PC-9 (cell line): ENCODE measurements at regions not wholly inside any gene's neighbourhood (a gene's known extent, or its start where the extent isn't known, plus 50 kb on each side); places are given as distances from the start of the nearest gene placed in this dataset.

Experiments
- BruUV-seq: library from RNA; stranded (reverse); fragments of 400-500 nt; replicated peaks from 2 replicates; lab custom pipeline; 2021; lab: Mats Ljungman, UMichigan
- CTCF ChIA-PET: fragments of 300-600 bp; sonication (Branson Sonifier 250); formaldehyde crosslinking; loops from one replicate; lab custom pipeline; 2022; ENCODE audit warnings: antibody characterized with exemption; lab: Charles Lee
- POLR2A ChIA-PET: fragments of 300-600 bp; sonication (Branson Sonifier 250); formaldehyde crosslinking; loops from one replicate; lab custom pipeline; 2022; ENCODE audit warnings: antibody characterized with exemption; ENCODE audit not compliant: unreplicated experiment; lab: Charles Lee
- DNase-seq, 2 experiments: peaks; one replicate each; pipeline versions ENCODE4 v3.0.0 to v3.0.0-alpha.2; 2015 to 2022; ENCODE audit warnings: mixed read lengths in 1 of 2
- H2AFZ ChIP-seq: fragments of 200-600 bp; sonication (generic); 2 replicates; pipeline ENCODE4 v1.8.1; 2017; ENCODE audit warnings: antibody characterized with exemption
- H3F3A ChIP-seq: fragments of 200-600 bp; sonication (generic); 2 replicates; pipeline ENCODE4 v1.8.1; 2017; ENCODE audit warnings: antibody characterized with exemption, mild to moderate bottlenecking, low read depth; ENCODE audit not compliant: insufficient read depth
- H3K27ac ChIP-seq: fragments of 200-600 bp; sonication (generic); 2 replicates; pipeline ENCODE4 v1.6.1; 2016; ENCODE audit warnings: mixed run types
- H3K27me3 ChIP-seq: fragments of 200-600 bp; sonication (generic); 2 replicates; pipeline ENCODE4 v1.6.1; 2016; ENCODE audit warnings: low read depth, mixed run types; ENCODE audit not compliant: insufficient read depth
- H3K36me3 ChIP-seq: fragments of 200-600 bp; sonication (generic); 2 replicates; pipeline ENCODE4 v1.6.1; 2016; ENCODE audit warnings: low read depth, mixed run types
- H3K4me1 ChIP-seq: fragments of 200-600 bp; sonication (generic); replicated peaks from 2 replicates; pipeline ENCODE4 v1.6.1; 2016; ENCODE audit warnings: mixed run types; ENCODE audit not compliant: insufficient read depth
- H3K4me2 ChIP-seq: fragments of 200-600 bp; sonication (generic); 2 replicates; pipeline ENCODE4 v1.6.1; 2017; ENCODE audit warnings: mixed run types
- H3K4me3 ChIP-seq: fragments of 200-600 bp; sonication (generic); 2 replicates; pipeline ENCODE4 v1.6.1; 2016; ENCODE audit warnings: mixed run types
- H3K79me2 ChIP-seq: fragments of 200-600 bp; sonication (generic); 2 replicates; pipeline ENCODE4 v1.6.1; 2017; ENCODE audit warnings: low read depth, mixed run types
- H3K9me2 ChIP-seq: fragments of 200-600 bp; sonication (generic); 2 replicates; pipeline ENCODE4 v1.8.1; 2017; ENCODE audit warnings: mild to moderate bottlenecking; ENCODE audit not compliant: insufficient read depth
- H3K9me3 ChIP-seq: fragments of 200-600 bp; sonication (generic); 2 replicates; pipeline ENCODE4 v1.8.1; 2016; ENCODE audit warnings: low read depth; ENCODE audit not compliant: insufficient read depth
- H4K20me1 ChIP-seq: fragments of 200-600 bp; sonication (generic); 2 replicates; pipeline ENCODE4 v1.8.1; 2017; ENCODE audit not compliant: insufficient read depth
- CTCF ChIP-seq: fragments of 200-600 bp; sonication (generic); conservative IDR thresholded peaks from 2 replicates; pipeline ENCODE4 v1.6.1; 2017; ENCODE audit warnings: mixed run types, antibody characterized with exemption, mild to moderate bottlenecking, moderate library complexity
- EZH2 ChIP-seq: fragments of 200-600 bp; sonication (generic); IDR thresholded peaks from 2 replicates; pipeline ENCODE4 v1.8.0; 2017; ENCODE audit warnings: antibody characterized with exemption, low read depth
- intact Hi-C: fragments of 100-400 bp; cut with micrococcal nuclease; formaldehyde crosslinking; loops from one replicate; pipeline ENCODE4 v1.10.0; 2022; ENCODE audit not compliant: unreplicated experiment

- H3K27ac ChIP-seq, result no peak overlapping the region
- no TSS peak for BruUV-seq
- H3K27me3 ChIP-seq, result no peaks in the 10 kb centered on the region
- CTCF ChIA-PET, result no interaction called here
- H3F3A ChIP-seq, result no peaks in the 10 kb centered on the region
- H3K4me3 ChIP-seq, result no peak overlapping the region
- H3K4me2 ChIP-seq, result no peak overlapping the region
- H2AFZ ChIP-seq, result no peak overlapping the region
- H3K9me2 ChIP-seq, result 0 out of 2 replicates have a peak, but pooled peaks cover 3% of the 10 kb centered on the region
- intact Hi-C loops, result no loop called here
- POLR2A ChIA-PET, result no interaction called here
- H3K9me3 ChIP-seq, result no peaks in the 10 kb centered on the region
- no peak for TF ChIP-seq CTCF
- TF ChIP-seq EZH2, result no peak
- no peaks in the 10 kb centered on the region for H3K79me2 ChIP-seq
- no peaks in the 10 kb centered on the region for H4K20me1 ChIP-seq
- H3K4me1 ChIP-seq, result no peaks in the 10 kb centered on the region
- no peaks in the 10 kb centered on the region for H3K36me3 ChIP-seq
- no peak for DNase-seq
These were observed 114.1 kb downstream of the RAB38 start for GRCh38 chr11:88061111-88061510.

DNA sequence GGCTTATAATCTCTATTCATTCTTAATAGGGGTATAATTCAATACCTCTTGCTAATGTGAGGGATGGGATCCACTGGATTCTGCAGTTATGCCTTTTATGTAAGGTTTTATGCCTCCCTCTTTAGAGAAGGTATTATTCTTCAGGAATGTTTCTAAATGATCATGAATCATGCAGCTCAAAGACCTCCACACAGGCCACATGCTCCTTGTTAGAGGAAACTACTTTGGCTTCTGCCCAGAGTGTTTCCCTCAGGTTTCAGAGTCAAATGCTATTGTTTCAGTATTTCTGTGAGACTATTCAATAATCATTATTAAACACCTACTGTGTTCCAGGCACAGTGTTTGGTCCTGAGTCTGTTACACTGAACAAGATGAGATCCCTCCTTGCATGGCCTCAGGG, 115.9 kb downstream of the RAB38 start:
- Histone ChIP-seq H3K9me3 (no peaks in the 10 kb centered on the region), H3F3A (no peaks in the 10 kb centered on the region), H3K36me3 (no peaks in the 10 kb centered on the region), H4K20me1 (no peaks in the 10 kb centered on the region), H3K27ac (no peak overlapping the region), H3K4me3 (no peak overlapping the region), H3K27me3 (no peaks in the 10 kb centered on the region), H3K4me2 (no peak overlapping the region), H2AFZ (no peak overlapping the region), H3K79me2 (no peaks in the 10 kb centered on the region), H3K9me2 (0 out of 2 replicates have a peak, but pooled peaks cover 3% of the 10 kb centered on the region), H3K4me1 (no peaks in the 10 kb centered on the region)
- TF ChIP-seq EZH2, result no peak
- TF ChIP-seq CTCF, result no peak
- CTCF ChIA-PET, result no interaction called here
- DNase-seq, result no peak
- POLR2A ChIA-PET, result no interaction called here
- intact Hi-C loops, result no loop called here
- no TSS peak for BruUV-seq

DNA sequence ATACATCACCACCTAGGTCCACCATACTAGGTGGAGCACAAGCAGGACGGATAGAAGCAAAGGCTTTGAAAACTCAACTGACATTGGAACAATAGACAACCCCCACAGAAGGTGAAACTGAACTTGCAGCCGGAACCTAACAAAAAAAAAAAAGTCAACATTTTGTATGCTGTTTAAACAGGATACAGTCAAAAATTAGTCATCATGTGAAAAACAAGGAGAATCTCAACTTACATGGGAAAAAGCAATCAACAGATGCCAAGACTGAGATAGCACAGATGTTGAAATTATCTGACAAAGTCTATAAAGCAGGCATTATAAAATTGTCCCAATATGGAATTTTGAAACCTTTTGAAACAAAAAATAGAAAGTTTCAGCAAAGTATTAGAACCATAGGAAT, 123.8 kb downstream of the RAB38 start:
- no peak overlapping the region for H3K4me3 ChIP-seq
- POLR2A ChIA-PET, result no interaction called here

More for the DNA sequence above, 123.8 kb downstream of the RAB38 start:
- H3K4me1 ChIP-seq, result peaks cover 14% of the 10 kb centered on the region; the same call in 1 of the 2 replicates
- H3K9me2 ChIP-seq, result no peaks in the 10 kb centered on the region
- peak in 1 of 2 experiments; percentile 53 for DNase-seq
- TF ChIP-seq CTCF (no peak), EZH2 (no peak)
- no peaks in the 10 kb centered on the region for H3K9me3 ChIP-seq
- intact Hi-C loops, result no loop called here
- H4K20me1 ChIP-seq, result no peaks in the 10 kb centered on the region
- no peaks in the 10 kb centered on the region for H3K36me3 ChIP-seq
- no peaks in the 10 kb centered on the region for H3K79me2 ChIP-seq
- no TSS peak for BruUV-seq
- peaks cover 3% of the 10 kb centered on the region; the same call in 1 of the 2 replicates for H3F3A ChIP-seq
- H3K4me2 ChIP-seq, result no peak overlapping the region
- no peak overlapping the region for H3K27ac ChIP-seq
- no peak overlapping the region for H2AFZ ChIP-seq
- CTCF ChIA-PET, result interaction anchor here (0.9 kb wide), 1 partner anchor 35 kb away, joined by 3 read pairs; no protein-coding TSS in a partner anchor
- H3K27me3 ChIP-seq, result no peaks in the 10 kb centered on the region
